ENCODE measurements at regions not wholly inside any gene's neighbourhood (a gene's known extent, or its start where the extent isn't known, plus 50 kb on each side); places are given as distances from the start of the nearest gene placed in this dataset.

- DNase-seq (ENCODE audit: low spot score in 2 of 2) = no peak
- intact Hi-C loops (cut with DNase I; ENCODE audit: low total_unique reads) = no loop called here
These were observed 152.5 kb upstream of the ALDH1B1 start for GRCh38 chr9:38240051-38240450.

GRCh38 chr9:38235244-38235643 lies 157.3 kb upstream of the ALDH1B1 start:
- Histone ChIP-seq H3K9me3 (no peaks in the 10 kb centered on the region), H3K4me3 (no peak overlapping the region), H3K4me1 (no peaks in the 10 kb centered on the region), H3K27me3 (no peaks in the 10 kb centered on the region), H3K27ac (no peak overlapping the region), H3K36me3 (no peaks in the 10 kb centered on the region)
- no peak for TF ChIP-seq CTCF (IDR thresholded peaks at IDR 0.05)
- no peak for TF ChIP-seq POLR2AphosphoS5 (IDR thresholded peaks at IDR 0.05)
- TF ChIP-seq POLR2A (IDR thresholded peaks at IDR 0.05) = no peak
- intact Hi-C loops (cut with DNase I; ENCODE audit: low total_unique reads) = no loop called here
- no peak for DNase-seq (ENCODE audit: low spot score in 2 of 2)

More at GRCh38 chr9:38240051-38240450, 152.5 kb upstream of the ALDH1B1 start:
- Histone ChIP-seq H3K27me3 (no peaks in the 10 kb centered on the region), H3K9me3 (no peaks in the 10 kb centered on the region), H3K4me1 (no peaks in the 10 kb centered on the region), H3K36me3 (no peaks in the 10 kb centered on the region), H3K27ac (no peak overlapping the region), H3K4me3 (no peak overlapping the region)
- no peak for TF ChIP-seq POLR2AphosphoS5 (IDR thresholded peaks at IDR 0.05)
- TF ChIP-seq POLR2A (IDR thresholded peaks at IDR 0.05) = no peak
- TF ChIP-seq CTCF (IDR thresholded peaks at IDR 0.05) = no peak

GRCh38 chr9:38234479-38235170 lies 157.9 kb upstream of the ALDH1B1 start:
- TF ChIP-seq POLR2A (IDR thresholded peaks at IDR 0.05) (no peak), POLR2AphosphoS5 (IDR thresholded peaks at IDR 0.05) (no peak), CTCF (IDR thresholded peaks at IDR 0.05) (no peak)
- H3K9me3 ChIP-seq = no peaks in the 10 kb centered on the region
- H3K4me1 ChIP-seq = no peaks in the 10 kb centered on the region
- no peaks in the 10 kb centered on the region for H3K36me3 ChIP-seq
- no peaks in the 10 kb centered on the region for H3K27me3 ChIP-seq
- H3K4me3 ChIP-seq = no peak overlapping the region
- intact Hi-C loops (cut with DNase I; ENCODE audit: low total_unique reads) = no loop called here
- no peak for DNase-seq (ENCODE audit: low spot score in 2 of 2)
- H3K27ac ChIP-seq = no peak overlapping the region

- H3K4me1 ChIP-seq = peaks cover 0 to 2% of the 10 kb centered on the region in 2 donors
- TF ChIP-seq CTCF (IDR thresholded peaks at IDR 0.05) = no peak
- TF ChIP-seq POLR2A (IDR thresholded peaks at IDR 0.05) = no peak
- TF ChIP-seq POLR2AphosphoS5 (IDR thresholded peaks at IDR 0.05) = no peak
- H3K36me3 ChIP-seq = no peaks in the 10 kb centered on the region
- no peak for DNase-seq (ENCODE audit: low spot score in 2 of 2)
- no peak overlapping the region for H3K27ac ChIP-seq
- no peaks in the 10 kb centered on the region for H3K9me3 ChIP-seq
- H3K27me3 ChIP-seq = no peaks in the 10 kb centered on the region
- intact Hi-C loops (cut with DNase I; ENCODE audit: low total_unique reads) = no loop called here
- H3K4me3 ChIP-seq = no peak overlapping the region
These were observed 158.6 kb upstream of the ALDH1B1 start for GRCh38 chr9:38233796-38234355.

- intact Hi-C loops (cut with DNase I; ENCODE audit: low total_unique reads) = no loop called here
- no peak for TF ChIP-seq POLR2A (IDR thresholded peaks at IDR 0.05)
- TF ChIP-seq CTCF (IDR thresholded peaks at IDR 0.05) = no peak
- TF ChIP-seq POLR2AphosphoS5 (IDR thresholded peaks at IDR 0.05) = no peak
- Histone ChIP-seq H3K36me3 (no peaks in the 10 kb centered on the region), H3K4me1 (peaks cover 0 to 3% of the 10 kb centered on the region in 2 donors), H3K9me3 (no peaks in the 10 kb centered on the region), H3K27ac (no peak overlapping the region), H3K27me3 (no peaks in the 10 kb centered on the region), H3K4me3 (no peak overlapping the region)
- no peak for DNase-seq (ENCODE audit: low spot score in 2 of 2)
These were observed 159.2 kb upstream of the ALDH1B1 start for GRCh38 chr9:38233343-38233742.

Measured in breast epithelium (tissue), 4 donors.